ENCODE measurements at regions not wholly inside any gene's neighbourhood (a gene's known extent, or its start where the extent isn't known, plus 50 kb on each side); places are given as distances from the start of the nearest gene placed in this dataset.

GRCh38 chr20:59421920-59422637 lies 121.7 kb downstream of the EDN3 start:
- Histone ChIP-seq H3K4me1 (ENCODE audit: control insufficient read depth, low read depth, low read length) (no peaks in the 10 kb centered on the region), H3K9ac (ENCODE audit: low read length) (no peak overlapping the region), H3K23ac (ENCODE audit: low read length) (no peak overlapping the region), H3K27ac (ENCODE audit: low read depth, low read length) (no peak overlapping the region), H3K79me1 (ENCODE audit: low read length) (no peaks in the 10 kb centered on the region), H3K4me2 (ENCODE audit: low read length) (no peak overlapping the region), H2BK15ac (replicated peaks; ENCODE audit: low read depth) (no peak overlapping the region), H2BK120ac (ENCODE audit: low read depth, low read length) (no peak overlapping the region), H3K56ac (ENCODE audit: low read length) (no peak overlapping the region), H3K36me3 (ENCODE audit: control insufficient read depth, insufficient read depth, low read length) (no peaks in the 10 kb centered on the region), H3K4me3 (ENCODE audit: low read length) (no peak overlapping the region), H4K5ac (ENCODE audit: low read length) (no peak overlapping the region), H3K27me3 (ENCODE audit: insufficient read depth, low read length, poor library complexity) (no peaks in the 10 kb centered on the region), H4K8ac (ENCODE audit: low read depth, low read length) (no peak overlapping the region), H3K18ac (ENCODE audit: low read length) (no peak overlapping the region), H3K4ac (ENCODE audit: low read depth, low read length) (no peak overlapping the region), H2BK5ac (ENCODE audit: low read length) (no peak overlapping the region), H3K79me2 (ENCODE audit: control insufficient read depth, insufficient read depth, low read length) (no peaks in the 10 kb centered on the region), H2AK5ac (ENCODE audit: low read length) (no peak overlapping the region)
- WGBS (ENCODE audit: extremely low coverage, insufficient coverage, low lambda C conversion rate), result no CpG with 5 or more reads among the region's 13 CpGs
- no peak for DNase-seq

GRCh38 chr20:59422872-59423544 lies 122.6 kb downstream of the EDN3 start:
- H3K56ac ChIP-seq (ENCODE audit: low read length), result no peak overlapping the region

GRCh38 chr20:59424976-59425375 lies 124.6 kb downstream of the EDN3 start:
- Histone ChIP-seq H4K8ac (ENCODE audit: low read depth, low read length) (no peak overlapping the region), H3K4ac (ENCODE audit: low read depth, low read length) (no peak overlapping the region), H3K79me1 (ENCODE audit: low read length) (no peaks in the 10 kb centered on the region), H2BK120ac (ENCODE audit: low read depth, low read length) (no peak overlapping the region), H3K4me2 (ENCODE audit: low read length) (no peak overlapping the region), H3K4me1 (ENCODE audit: control insufficient read depth, low read depth, low read length) (no peaks in the 10 kb centered on the region), H3K56ac (ENCODE audit: low read length) (no peak overlapping the region), H2BK15ac (replicated peaks; ENCODE audit: low read depth) (no peak overlapping the region), H3K18ac (ENCODE audit: low read length) (no peak overlapping the region), H3K79me2 (ENCODE audit: control insufficient read depth, insufficient read depth, low read length) (no peaks in the 10 kb centered on the region), H4K5ac (ENCODE audit: low read length) (no peak overlapping the region), H3K27me3 (ENCODE audit: insufficient read depth, low read length, poor library complexity) (no peaks in the 10 kb centered on the region), H3K23ac (ENCODE audit: low read length) (no peak overlapping the region), H3K27ac (ENCODE audit: low read depth, low read length) (no peak overlapping the region), H3K4me3 (ENCODE audit: low read length) (no peak overlapping the region), H2BK5ac (ENCODE audit: low read length) (no peak overlapping the region), H2AK5ac (ENCODE audit: low read length) (no peak overlapping the region), H3K9ac (ENCODE audit: low read length) (no peak overlapping the region), H3K36me3 (ENCODE audit: control insufficient read depth, insufficient read depth, low read length) (no peaks in the 10 kb centered on the region)
- WGBS (ENCODE audit: extremely low coverage, insufficient coverage, low lambda C conversion rate), result no CpG with 5 or more reads among the region's 13 CpGs
- no peak for DNase-seq

More at GRCh38 chr20:59422872-59423544, 122.6 kb downstream of the EDN3 start:
- Histone ChIP-seq H2BK15ac (replicated peaks; ENCODE audit: low read depth) (no peak overlapping the region), H3K4me1 (ENCODE audit: control insufficient read depth, low read depth, low read length) (no peaks in the 10 kb centered on the region), H3K79me2 (ENCODE audit: control insufficient read depth, insufficient read depth, low read length) (no peaks in the 10 kb centered on the region), H3K18ac (ENCODE audit: low read length) (no peak overlapping the region), H3K23ac (ENCODE audit: low read length) (no peak overlapping the region), H3K4me3 (ENCODE audit: low read length) (no peak overlapping the region), H3K27ac (ENCODE audit: low read depth, low read length) (no peak overlapping the region), H3K79me1 (ENCODE audit: low read length) (no peaks in the 10 kb centered on the region), H2BK5ac (ENCODE audit: low read length) (no peak overlapping the region), H3K4ac (ENCODE audit: low read depth, low read length) (no peak overlapping the region), H3K36me3 (ENCODE audit: control insufficient read depth, insufficient read depth, low read length) (no peaks in the 10 kb centered on the region), H3K4me2 (ENCODE audit: low read length) (no peak overlapping the region), H4K8ac (ENCODE audit: low read depth, low read length) (no peak overlapping the region), H3K27me3 (ENCODE audit: insufficient read depth, low read length, poor library complexity) (no peaks in the 10 kb centered on the region), H2BK120ac (ENCODE audit: low read depth, low read length) (no peak overlapping the region), H2AK5ac (ENCODE audit: low read length) (no peak overlapping the region), H4K5ac (ENCODE audit: low read length) (no peak overlapping the region), H3K9ac (ENCODE audit: low read length) (no peak overlapping the region)
- no CpG with 5 or more reads among the region's 10 CpGs for WGBS (ENCODE audit: extremely low coverage, insufficient coverage, low lambda C conversion rate)
- no peak for DNase-seq

- no peaks in the 10 kb centered on the region for H3K36me3 ChIP-seq (ENCODE audit: control insufficient read depth, insufficient read depth, low read length)
- no peaks in the 10 kb centered on the region for H3K79me1 ChIP-seq (ENCODE audit: low read length)
- no peak overlapping the region for H2BK5ac ChIP-seq (ENCODE audit: low read length)
- DNase-seq, result no peak
- H2BK15ac ChIP-seq (replicated peaks; ENCODE audit: low read depth), result no peak overlapping the region
- H3K4me2 ChIP-seq (ENCODE audit: low read length), result no peak overlapping the region
- WGBS (ENCODE audit: extremely low coverage, insufficient coverage, low lambda C conversion rate), result no CpG with 5 or more reads among the region's 5 CpGs
- no peak overlapping the region for H3K4me3 ChIP-seq (ENCODE audit: low read length)
- H2AK5ac ChIP-seq (ENCODE audit: low read length), result no peak overlapping the region
- no peaks in the 10 kb centered on the region for H3K79me2 ChIP-seq (ENCODE audit: control insufficient read depth, insufficient read depth, low read length)
- no peak overlapping the region for H3K18ac ChIP-seq (ENCODE audit: low read length)
- H3K27me3 ChIP-seq (ENCODE audit: insufficient read depth, low read length, poor library complexity), result no peaks in the 10 kb centered on the region
- H3K4ac ChIP-seq (ENCODE audit: low read depth, low read length), result no peak overlapping the region
- no peak overlapping the region for H4K8ac ChIP-seq (ENCODE audit: low read depth, low read length)
- H3K27ac ChIP-seq (ENCODE audit: low read depth, low read length), result no peak overlapping the region
- H3K9ac ChIP-seq (ENCODE audit: low read length), result no peak overlapping the region
- no peaks in the 10 kb centered on the region for H3K4me1 ChIP-seq (ENCODE audit: control insufficient read depth, low read depth, low read length)
- H4K5ac ChIP-seq (ENCODE audit: low read length), result no peak overlapping the region
- H3K23ac ChIP-seq (ENCODE audit: low read length), result no peak overlapping the region
- no peak overlapping the region for H3K56ac ChIP-seq (ENCODE audit: low read length)
- no peak overlapping the region for H2BK120ac ChIP-seq (ENCODE audit: low read depth, low read length)
Observed at GRCh38 chr20:59425572-59425971, 125.2 kb downstream of the EDN3 start.

GRCh38 chr20:59428006-59428405 lies 127.6 kb downstream of the EDN3 start:
- H3K4me1 ChIP-seq (ENCODE audit: control insufficient read depth, low read depth, low read length), result no peaks in the 10 kb centered on the region
- no peak overlapping the region for H3K4me2 ChIP-seq (ENCODE audit: low read length)
- no peak overlapping the region for H2BK120ac ChIP-seq (ENCODE audit: low read depth, low read length)
- H3K4ac ChIP-seq (ENCODE audit: low read depth, low read length), result no peak overlapping the region
- no peak overlapping the region for H3K4me3 ChIP-seq (ENCODE audit: low read length)
- H3K27ac ChIP-seq (ENCODE audit: low read depth, low read length), result no peak overlapping the region
- no peaks in the 10 kb centered on the region for H3K79me2 ChIP-seq (ENCODE audit: control insufficient read depth, insufficient read depth, low read length)
- H2BK5ac ChIP-seq (ENCODE audit: low read length), result no peak overlapping the region
- no peak overlapping the region for H3K23ac ChIP-seq (ENCODE audit: low read length)
- H3K56ac ChIP-seq (ENCODE audit: low read length), result no peak overlapping the region
- H3K9ac ChIP-seq (ENCODE audit: low read length), result no peak overlapping the region
- H2BK15ac ChIP-seq (replicated peaks; ENCODE audit: low read depth), result no peak overlapping the region
- no peak overlapping the region for H4K5ac ChIP-seq (ENCODE audit: low read length)
- H3K36me3 ChIP-seq (ENCODE audit: control insufficient read depth, insufficient read depth, low read length), result no peaks in the 10 kb centered on the region
- DNase-seq, result no peak
- no peak overlapping the region for H3K18ac ChIP-seq (ENCODE audit: low read length)
- no peaks in the 10 kb centered on the region for H3K27me3 ChIP-seq (ENCODE audit: insufficient read depth, low read length, poor library complexity)
- no peak overlapping the region for H4K8ac ChIP-seq (ENCODE audit: low read depth, low read length)
- H3K79me1 ChIP-seq (ENCODE audit: low read length), result no peaks in the 10 kb centered on the region
- no peak overlapping the region for H2AK5ac ChIP-seq (ENCODE audit: low read length)

All from mesendoderm (in vitro differentiated cells).